ENCODE measurements at regions not wholly inside any gene's neighbourhood (a gene's known extent, or its start where the extent isn't known, plus 50 kb on each side); places are given as distances from the start of the nearest gene placed in this dataset.

- TF ChIP-seq GABPA (IDR thresholded peaks at IDR 0.05; ENCODE audit: low read depth, low read length) (peak; percentile 26; the same call in 1 of the 2 replicates), GABPA (CRISPR knock-in tag; IDR thresholded peaks at IDR 0.05; ENCODE audit: low read depth) (peak; percentile 72), GABPB1 (CRISPR knock-in tag; IDR thresholded peaks at IDR 0.05) (peak; percentile 48; the same call in 1 of the 2 replicates), CEBPB (IDR thresholded peaks at IDR 0.05; ENCODE audit: borderline replicate concordance, low read depth, low read length) (peak; percentile 2; the same call in 1 of the 2 replicates), RFXANK (CRISPR knock-in tag; IDR thresholded peaks at IDR 0.05) (no peak), ZNF552 (CRISPR knock-in tag; IDR thresholded peaks at IDR 0.05; ENCODE audit: borderline replicate concordance) (no peak), SRY (CRISPR knock-in tag; IDR thresholded peaks at IDR 0.05) (no peak), ZBTB25 (CRISPR knock-in tag; IDR thresholded peaks at IDR 0.05) (no peak)
These were observed 94.5 kb upstream of the SOX14 start (continued) for GRCh38 chr3:137669519-137670060.

GRCh38 chr3:137687181-137687879 lies 76.8 kb upstream of the SOX14 start:
- FAIRE-seq (no peak), ATAC-seq (no peak), DNase-seq (ENCODE audit: low spot score) (no peak)
- no peak overlapping the region for H3K4me3 ChIP-seq (replicated peaks in 1 of 3; ENCODE audit: insufficient read depth in 1 of 3, low read depth in 2 of 3, low read length in 3 of 3)
- no peaks in the 10 kb centered on the region; a peak in 1 of 5 replicates for H3K27me3 ChIP-seq (ENCODE audit: control insufficient read depth in 1 of 2, insufficient read depth in 2 of 2, low read length in 2 of 2)
- H3K9me3 ChIP-seq (ENCODE audit: low read length): no peaks in the 10 kb centered on the region
- no peaks in the 10 kb centered on the region for H3K36me3 ChIP-seq (replicated peaks in 1 of 2; ENCODE audit: control insufficient read depth in 1 of 2, insufficient read depth in 2 of 2, low read length in 2 of 2)
- TF ChIP-seq FOXP1 (IDR thresholded peaks at IDR 0.05) (no peak), FOXP1 (CRISPR knock-in tag; IDR thresholded peaks at IDR 0.05) (no peak), THAP7 (CRISPR knock-in tag; IDR thresholded peaks at IDR 0.05) (no peak), ZNF720 (CRISPR knock-in tag; IDR thresholded peaks at IDR 0.05) (no peak), NCOA5 (CRISPR knock-in tag; IDR thresholded peaks at IDR 0.05) (no peak), ZFP1 (CRISPR knock-in tag; IDR thresholded peaks at IDR 0.05) (no peak), ZBTB43 (CRISPR knock-in tag; conservative IDR thresholded peaks at IDR 0.05) (no peak)
- ChIA-PET CTCF (ENCODE audit: low intra/inter-chr PET ratio, low total read pairs) (no interaction called here), POLR2A (no interaction called here)
- BruUV-seq (replicated peaks): no TSS peak
- H3K27ac ChIP-seq (ENCODE audit: extremely low read length, insufficient read depth, low read length): no peak overlapping the region
- H4K20me1 ChIP-seq (ENCODE audit: insufficient read depth, low read length): no peaks in the 10 kb centered on the region
- WGBS (ENCODE audit: low lambda C conversion rate): 14% methylated on average over 4 of the region's 4 CpGs
- no peaks in the 10 kb centered on the region for H3K4me1 ChIP-seq (ENCODE audit: insufficient read depth, low read length)
- no peaks in the 10 kb centered on the region for H3K79me2 ChIP-seq (ENCODE audit: insufficient read depth, low read length)
- in situ Hi-C loops (cut with HindIII; ENCODE audit: extremely low pct_ligation_motif_present, low pct_unique_long_range_greater_than_20kb) (no loop called here), intact Hi-C loops (cut with micrococcal nuclease; ENCODE audit: unreplicated experiment) (no loop called here)
- no peak overlapping the region for H3K9ac ChIP-seq (ENCODE audit: insufficient read depth, low read depth, low read length)
- no peak overlapping the region for H2AFZ ChIP-seq (ENCODE audit: low read length)
- no peak overlapping the region for H3K4me2 ChIP-seq (ENCODE audit: low read depth, low read length)

Measured in HepG2 (cell line).